ENCODE measurements at regions not wholly inside any gene's neighbourhood (a gene's known extent, or its start where the extent isn't known, plus 50 kb on each side); places are given as distances from the start of the nearest gene placed in this dataset.

DNA sequence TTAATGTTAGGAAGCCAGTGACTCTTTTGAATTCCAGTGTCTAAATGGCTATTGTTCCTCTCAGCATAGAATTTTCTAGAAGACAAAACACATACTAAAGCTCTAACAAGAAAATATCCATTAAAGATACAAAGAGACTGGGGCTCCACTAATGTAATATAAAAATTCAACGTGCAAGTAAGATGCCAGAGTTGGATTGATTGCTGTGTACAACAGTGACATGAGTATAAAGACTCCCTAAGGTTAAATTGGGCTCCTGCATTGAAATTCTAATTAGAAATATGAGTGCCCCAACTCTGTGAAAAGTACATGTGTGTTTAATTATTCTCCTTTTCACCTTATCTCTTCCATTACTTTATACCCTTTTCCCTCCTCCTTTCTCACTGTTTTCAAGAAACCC, 253.6 kb upstream of the G2E3 start:
- H3K27ac ChIP-seq, result no peak overlapping the region
- TF ChIP-seq, protein P1, sequence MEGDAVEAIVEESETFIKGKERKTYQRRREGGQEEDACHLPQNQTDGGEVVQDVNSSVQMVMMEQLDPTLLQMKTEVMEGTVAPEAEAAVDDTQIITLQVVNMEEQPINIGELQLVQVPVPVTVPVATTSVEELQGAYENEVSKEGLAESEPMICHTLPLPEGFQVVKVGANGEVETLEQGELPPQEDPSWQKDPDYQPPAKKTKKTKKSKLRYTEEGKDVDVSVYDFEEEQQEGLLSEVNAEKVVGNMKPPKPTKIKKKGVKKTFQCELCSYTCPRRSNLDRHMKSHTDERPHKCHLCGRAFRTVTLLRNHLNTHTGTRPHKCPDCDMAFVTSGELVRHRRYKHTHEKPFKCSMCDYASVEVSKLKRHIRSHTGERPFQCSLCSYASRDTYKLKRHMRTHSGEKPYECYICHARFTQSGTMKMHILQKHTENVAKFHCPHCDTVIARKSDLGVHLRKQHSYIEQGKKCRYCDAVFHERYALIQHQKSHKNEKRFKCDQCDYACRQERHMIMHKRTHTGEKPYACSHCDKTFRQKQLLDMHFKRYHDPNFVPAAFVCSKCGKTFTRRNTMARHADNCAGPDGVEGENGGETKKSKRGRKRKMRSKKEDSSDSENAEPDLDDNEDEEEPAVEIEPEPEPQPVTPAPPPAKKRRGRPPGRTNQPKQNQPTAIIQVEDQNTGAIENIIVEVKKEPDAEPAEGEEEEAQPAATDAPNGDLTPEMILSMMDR (IDR thresholded peaks at IDR 0.05), result no peak
- H3K4me3 ChIP-seq, result no peak overlapping the region
- no peak for DNase-seq (ENCODE audit: low spot score)

DNA sequence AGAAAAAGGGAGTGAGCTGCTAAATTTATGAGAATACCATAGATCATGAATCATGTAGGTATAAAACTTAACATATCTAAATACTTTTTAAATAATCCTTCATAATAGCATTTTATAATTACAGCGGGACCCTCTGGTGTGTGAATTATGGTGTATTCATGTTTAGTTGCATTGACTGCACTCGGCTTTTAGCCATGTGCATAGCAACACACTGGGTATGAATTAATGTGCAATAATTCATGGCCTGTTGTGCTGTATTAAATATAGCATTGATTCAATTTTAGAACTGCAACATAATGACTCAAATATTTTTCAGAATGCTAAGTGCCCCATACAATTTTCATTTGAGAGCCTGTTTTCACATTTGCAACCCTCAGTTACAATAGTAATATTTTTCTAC, 249.6 kb upstream of the G2E3 start:
- no peak overlapping the region for H3K27ac ChIP-seq
- no peak overlapping the region for H3K4me3 ChIP-seq
- DNase-seq (ENCODE audit: low spot score), result no peak
- TF ChIP-seq, protein P1 (IDR thresholded peaks at IDR 0.05), result no peak

DNA sequence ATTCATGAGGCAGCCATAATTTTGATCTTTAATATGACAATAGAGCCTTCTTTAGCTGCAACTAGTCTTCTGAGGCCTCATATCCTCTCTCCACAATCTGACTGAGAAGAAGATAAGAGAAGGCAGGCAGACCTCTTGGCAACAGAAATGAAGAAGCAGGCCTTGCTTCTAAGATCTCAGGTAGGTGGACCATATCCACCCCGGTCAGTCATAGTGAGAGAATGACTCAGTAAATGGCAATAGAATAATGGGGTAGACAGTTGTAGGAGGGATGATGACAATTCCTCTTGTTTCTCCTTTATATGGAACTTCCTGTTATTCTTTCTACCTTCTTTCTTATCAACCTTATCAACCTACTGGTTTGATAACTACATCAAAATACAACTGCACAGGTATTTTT, 246.7 kb upstream of the G2E3 start:
- no peak overlapping the region for H3K27ac ChIP-seq
- TF ChIP-seq, protein P1 (IDR thresholded peaks at IDR 0.05), result no peak
- DNase-seq (ENCODE audit: low spot score), result no peak
- H3K4me3 ChIP-seq, result no peak overlapping the region

DNA sequence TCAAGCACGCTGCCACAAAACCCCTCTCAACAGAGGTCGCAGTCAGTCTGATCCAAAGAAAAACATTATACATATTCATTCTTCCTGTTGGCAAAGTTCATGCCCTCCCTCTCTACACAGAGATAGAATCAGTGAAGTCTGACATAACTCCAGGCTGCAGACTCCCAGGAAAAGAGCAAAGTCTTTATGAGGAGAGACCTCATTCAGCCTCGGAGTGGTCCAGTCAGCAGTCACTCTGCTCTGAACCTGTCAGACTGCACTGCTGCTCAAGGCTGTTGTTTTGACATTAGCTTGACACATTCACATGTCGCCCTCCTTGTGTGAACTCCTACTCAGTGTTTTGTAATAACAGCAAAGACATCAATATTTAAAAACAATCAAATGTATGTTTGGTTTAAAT, 241.2 kb upstream of the G2E3 start:
- TF ChIP-seq, protein P1 (IDR thresholded peaks at IDR 0.05), result no peak
- H3K27ac ChIP-seq, result no peak overlapping the region
- H3K4me3 ChIP-seq, result no peak overlapping the region
- DNase-seq (ENCODE audit: low spot score), result no peak

DNA sequence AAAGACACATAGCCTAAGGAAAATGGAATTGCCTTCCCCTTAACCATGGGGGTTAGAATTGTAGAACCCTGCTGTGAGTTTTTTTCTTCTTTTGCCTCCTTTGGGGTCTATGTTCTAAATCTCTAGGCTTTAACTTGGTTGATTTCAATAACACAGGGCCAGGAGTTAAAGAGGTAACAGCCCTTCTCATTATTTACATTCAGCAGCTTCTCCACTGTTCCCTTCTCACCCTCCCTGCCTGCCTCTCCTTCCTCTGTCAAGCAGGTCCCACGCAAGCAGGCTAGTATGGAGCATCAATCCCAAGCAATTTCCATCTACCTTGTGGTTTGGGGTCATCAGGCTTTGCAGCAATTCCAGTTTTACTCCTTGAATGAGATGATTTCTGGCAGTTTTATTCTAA, 236.1 kb upstream of the G2E3 start:
- no peak overlapping the region for H3K4me3 ChIP-seq
- H3K27ac ChIP-seq, result no peak overlapping the region
- DNase-seq (ENCODE audit: low spot score), result no peak
- TF ChIP-seq, protein P1 (IDR thresholded peaks at IDR 0.05), result no peak

DNA sequence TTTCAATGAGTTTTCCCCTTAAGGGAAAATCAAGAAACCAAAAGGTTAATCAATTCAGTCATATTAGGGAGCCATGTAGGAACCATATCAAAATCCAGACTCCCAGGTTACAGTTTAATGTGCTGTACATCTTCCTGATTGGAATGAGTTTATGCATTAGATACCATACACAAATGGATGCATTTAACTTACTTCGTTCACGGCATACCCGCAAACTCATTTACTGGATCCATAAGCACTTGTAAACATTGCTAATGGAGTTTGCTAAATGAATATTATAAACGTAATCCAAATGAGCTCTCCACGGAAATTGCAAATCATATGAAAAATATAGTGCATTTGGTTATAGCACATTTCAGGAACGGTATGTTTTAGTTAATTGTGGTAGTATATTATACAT, 228.9 kb upstream of the G2E3 start:
- Histone ChIP-seq H3K4me3 (no peak overlapping the region), H3K27ac (no peak overlapping the region)
- DNase-seq (ENCODE audit: low spot score), result no peak
- TF ChIP-seq, protein P1 (IDR thresholded peaks at IDR 0.05), result no peak

DNA sequence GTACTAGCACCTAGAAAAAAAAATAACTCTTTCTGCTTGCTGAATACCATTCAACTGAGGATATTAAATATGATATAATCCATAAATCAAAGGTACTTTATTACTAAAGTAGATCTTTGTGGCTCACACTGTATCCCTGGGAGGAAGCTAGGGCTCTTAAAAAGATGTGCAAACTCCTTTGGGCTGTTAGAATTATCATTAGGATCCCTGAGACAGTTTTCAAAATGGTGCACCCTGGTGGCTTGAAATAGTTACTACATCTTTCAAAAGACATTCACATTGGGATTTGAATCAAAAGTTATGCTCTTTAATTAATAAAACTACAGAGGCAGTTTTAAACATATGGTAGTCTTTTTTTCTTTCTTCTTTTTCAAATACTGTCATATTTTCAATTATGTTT, 228.5 kb upstream of the G2E3 start:
- TF ChIP-seq, protein P1 (IDR thresholded peaks at IDR 0.05), result no peak
- H3K27ac ChIP-seq, result no peak overlapping the region
- H3K4me3 ChIP-seq, result no peak overlapping the region
- DNase-seq (ENCODE audit: low spot score), result no peak
